ENCODE measurements at regions not wholly inside any gene's neighbourhood (a gene's known extent, or its start where the extent isn't known, plus 50 kb on each side); places are given as distances from the start of the nearest gene placed in this dataset.

DNA sequence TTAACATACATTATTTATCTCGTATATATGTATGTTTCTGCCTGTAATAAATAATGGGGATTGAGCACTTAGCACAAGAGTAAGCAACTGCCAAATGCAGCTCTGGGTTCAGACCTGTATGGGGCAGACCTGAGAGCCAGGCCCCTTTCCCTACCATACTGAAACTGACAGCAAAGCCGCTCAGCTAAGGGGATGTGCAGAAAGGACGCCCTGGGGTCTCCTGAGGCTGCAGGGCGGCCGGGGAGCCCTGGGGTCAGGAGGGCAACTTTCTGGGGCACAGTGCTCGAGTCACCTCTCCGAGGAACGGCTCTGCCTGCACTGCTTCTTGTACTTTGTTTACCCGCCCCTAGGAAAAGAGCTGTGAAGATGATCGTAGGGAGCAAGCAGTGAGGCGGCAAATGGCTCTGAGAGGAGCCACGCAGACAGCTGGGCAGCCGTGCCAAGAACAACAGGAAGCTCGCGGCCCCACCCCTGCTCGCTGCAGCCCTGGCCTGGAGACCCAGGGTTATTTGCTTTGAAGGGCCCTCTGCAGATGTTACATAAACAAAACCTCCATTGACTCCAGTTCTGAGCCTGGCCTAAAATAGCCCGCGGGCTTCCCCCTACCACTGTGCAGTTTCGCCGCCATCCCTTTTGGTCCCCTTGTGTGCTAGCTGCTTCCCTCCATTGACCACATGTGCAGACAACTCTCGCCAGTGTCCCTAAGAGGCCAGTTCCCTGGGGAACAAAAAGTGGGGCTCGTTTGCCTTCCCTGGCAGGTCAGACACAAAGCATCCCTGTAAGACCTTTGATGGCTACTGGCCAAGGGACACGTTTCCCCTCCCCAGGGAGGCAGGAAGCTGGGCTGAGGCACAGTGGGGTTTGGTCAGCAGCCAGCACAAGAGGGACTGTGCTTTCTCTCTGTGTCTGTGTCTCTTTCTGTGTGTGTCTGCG, 111.3 kb upstream of the LNX1 start:
- Histone ChIP-seq H3K4me3 (ENCODE audit: low read depth, low read length) (peak overlapping the region; percentile 23), H3K36me3 (ENCODE audit: control insufficient read depth in 2 of 2, insufficient read depth in 1 of 2, low read length in 2 of 2) (no peaks in the 10 kb centered on the region), H3K9me3 (ENCODE audit: control insufficient read depth, insufficient read depth, low read depth, low read length) (no peaks in the 10 kb centered on the region), H3K4me1 (ENCODE audit: control insufficient read depth, insufficient read depth, low read length) (peaks cover 11% of the 10 kb centered on the region), H3K27ac (ENCODE audit: extremely low read depth, low read depth, low read length) (peak overlapping the region; percentile 66)
- ChIA-PET CTCF (interaction anchor here (0.7 to 1.7 kb wide), 8 partner anchors 9 to 687 kb away, joined by 3 to 6 read pairs (median 4); no protein-coding TSS in a partner anchor), POLR2A (interaction anchor here (1.7 kb wide), 1 partner anchor 18 kb away, joined by 4 read pairs; no protein-coding TSS in a partner anchor)
- peak; percentile 42 for TF ChIP-seq ZBTB17 (tag by site-specific recombination; IDR thresholded peaks at IDR 0.05)
- peak; percentile 47; the same call in 1 of the 2 replicates for TF ChIP-seq ZNF366 (tag by site-specific recombination; conservative IDR thresholded peaks at IDR 0.05)
- TF ChIP-seq ZNF707 (tag by site-specific recombination; IDR thresholded peaks at IDR 0.05) = no peak
- peak; percentile 57 for TF ChIP-seq OSR2 (tag by site-specific recombination; IDR thresholded peaks at IDR 0.05)
- TF ChIP-seq ZNF324 (tag by site-specific recombination; IDR thresholded peaks at IDR 0.05) = no peak
- peak; percentile 71 for TF ChIP-seq GLIS2 (tag by site-specific recombination; IDR thresholded peaks at IDR 0.05)
- TF ChIP-seq ZNF112 (tag by site-specific recombination; IDR thresholded peaks at IDR 0.05) = no peak
- peak; percentile 39; the same call in 1 of the 2 replicates for TF ChIP-seq YY1 (tag by site-specific recombination; IDR thresholded peaks at IDR 0.05)
- TF ChIP-seq ZNF2 (tag by site-specific recombination; IDR thresholded peaks at IDR 0.05) = 0 out of 2 replicates have a peak, but pooled peaks have one; percentile 49
- no peak for TF ChIP-seq ZNF121 (tag by site-specific recombination; IDR thresholded peaks at IDR 0.05)
- 0 out of 2 replicates have a peak, but pooled peaks have one; percentile 27 for TF ChIP-seq ZNF530 (tag by site-specific recombination; IDR thresholded peaks at IDR 0.05; ENCODE audit: low read depth)
- peak; percentile 48; the same call in 1 of the 2 replicates for TF ChIP-seq WT1 (tag by site-specific recombination; IDR thresholded peaks at IDR 0.05)
- 0 out of 2 replicates have a peak, but pooled peaks have one; percentile 38 for TF ChIP-seq ZNF596 (tag by site-specific recombination; IDR thresholded peaks at IDR 0.05)
- peak; percentile 62 for TF ChIP-seq PATZ1 (tag by site-specific recombination; IDR thresholded peaks at IDR 0.05)
- peak; percentile 43; the same call in 1 of the 2 replicates for TF ChIP-seq ZNF341 (tag by site-specific recombination; IDR thresholded peaks at IDR 0.05; ENCODE audit: low read depth)
- peak; percentile 55; the same call in 1 of the 2 replicates for TF ChIP-seq KLF7 (tag by site-specific recombination; IDR thresholded peaks at IDR 0.05; ENCODE audit: borderline replicate concordance)
- TF ChIP-seq TCF7L2 (IDR thresholded peaks at IDR 0.05; ENCODE audit: borderline replicate concordance, low read depth, low read length) = peak; percentile 72
- peak; percentile 50; the same call in 1 of the 2 replicates for TF ChIP-seq ZNF610 (tag by site-specific recombination; IDR thresholded peaks at IDR 0.05; ENCODE audit: borderline replicate concordance)
- TF ChIP-seq YY2 (tag by site-specific recombination; IDR thresholded peaks at IDR 0.05) = no peak
- TF ChIP-seq ZNF621 (tag by site-specific recombination; IDR thresholded peaks at IDR 0.05) = no peak
- no peak for TF ChIP-seq ZSCAN18 (tag by site-specific recombination; IDR thresholded peaks at IDR 0.05)
- TF ChIP-seq ZNF558 (tag by site-specific recombination; IDR thresholded peaks at IDR 0.05) = 0 out of 2 replicates have a peak, but pooled peaks have one; percentile 14
- TF ChIP-seq ZNF561 (tag by site-specific recombination; IDR thresholded peaks at IDR 0.05; ENCODE audit: borderline replicate concordance) = peak; percentile 49; the same call in 1 of the 2 replicates
- no peak for TF ChIP-seq ZNF292 (tag by site-specific recombination; IDR thresholded peaks at IDR 0.05; ENCODE audit: borderline replicate concordance, low read depth)
- peak; percentile 47; the same call in 1 of the 2 replicates for TF ChIP-seq ZFP69B (tag by site-specific recombination; IDR thresholded peaks at IDR 0.05)
- TF ChIP-seq EGR2 (tag by site-specific recombination; IDR thresholded peaks at IDR 0.05; ENCODE audit: low read depth) = no peak
- peak; percentile 62; the same call in 1 of the 2 replicates for TF ChIP-seq ZNF692 (tag by site-specific recombination; IDR thresholded peaks at IDR 0.05)
- TF ChIP-seq ZSCAN30 (tag by site-specific recombination; IDR thresholded peaks at IDR 0.05) = peak; percentile 71
- TF ChIP-seq OVOL3 (tag by site-specific recombination; IDR thresholded peaks at IDR 0.05) = no peak
- 0 out of 2 replicates have a peak, but pooled peaks have one; percentile 51 for TF ChIP-seq MZF1 (tag by site-specific recombination; IDR thresholded peaks at IDR 0.05; ENCODE audit: borderline replicate concordance)
- peak; percentile 55 for TF ChIP-seq KLF1 (tag by site-specific recombination; IDR thresholded peaks at IDR 0.05)
- no peak for TF ChIP-seq ZNF175 (tag by site-specific recombination; IDR thresholded peaks at IDR 0.05)
- TF ChIP-seq ZNF174 (tag by site-specific recombination; IDR thresholded peaks at IDR 0.05) = no peak
- peak; percentile 86 for TF ChIP-seq ZBTB48 (tag by site-specific recombination; IDR thresholded peaks at IDR 0.05)
